Prostate gland (tissue), 2 donors: ENCODE measurements at regions not wholly inside any gene's neighbourhood (a gene's known extent, or its start where the extent isn't known, plus 50 kb on each side); places are given as distances from the start of the nearest gene placed in this dataset.
A peak's percentile ranks its signal among the peaks of the same experiment; 100 is the strongest.

ENCODE experiments used
- DNase-seq: peaks from one replicate; pipeline ENCODE4 v3.0.0-alpha.2; 2019; ENCODE audit warnings: low spot score
- H3K27ac ChIP-seq, 2 donors: fragments of 200-600 bp; sonication (generic); 2 replicates each; pipeline ENCODE4 v1.5.1; 2017 to 2019
- H3K27me3 ChIP-seq: fragments of 200-600 bp; sonication (generic); replicated peaks from 2 replicates; pipeline ENCODE4 v1.5.1; 2019; ENCODE audit not compliant: insufficient read depth
- H3K36me3 ChIP-seq, 2 donors: fragments of 200-600 bp; sonication (generic); 1 replicate in 1 of 2; 2 replicates in 1 of 2; pipeline versions ENCODE4 v1.5.1 to v1.8.1; 2017 to 2019
- H3K4me1 ChIP-seq: fragments of 200-600 bp; sonication (generic); replicated peaks from 2 replicates; pipeline ENCODE4 v1.5.1; 2019
- H3K4me3 ChIP-seq, 2 donors: fragments of 200-600 bp; sonication (generic); 2 replicates each; pipeline ENCODE4 v1.5.1; 2017 to 2019
- H3K9me3 ChIP-seq: fragments of 200-600 bp; sonication (generic); 2 replicates; pipeline ENCODE4 v1.5.1; 2017
- POLR2A ChIP-seq: fragments of 450-650 bp; IDR thresholded peaks from one replicate; pipeline ENCODE4 v1.6.1; 2016; ENCODE audit warnings: antibody characterized with exemption, mild to moderate bottlenecking
- POLR2AphosphoS5 ChIP-seq: sonication (generic); formaldehyde crosslinking; IDR thresholded peaks from one replicate; pipeline ENCODE4 v1.6.1; 2017; ENCODE audit warnings: antibody characterized with exemption
- WGBS: methylation state at CpG from one replicate; pipeline ENCODE4 v1.1.5; 2018; 5-methylcytosine and 5-hydroxymethylcytosine counted together
- intact Hi-C: fragments of 100-400 bp; cut with DNase I; formaldehyde crosslinking; loops from one replicate; pipeline ENCODE4 v1.14.2; 2022
- TF ChIP-seq, protein P1 (sequence below), 4 experiments: fragments of 200-600 bp in 2 of 4; fragments of 450-650 bp in 2 of 4; sonication (generic) in 2 of 4; IDR thresholded peaks; 1 replicate in 3 of 4; 2 replicates in 1 of 4; pipeline ENCODE4 v1.5.1; 2016 to 2019; ENCODE audit warnings: antibody characterized with exemption in 4 of 4, mild to moderate bottlenecking in 2 of 4, moderate library complexity in 2 of 4

DNA sequence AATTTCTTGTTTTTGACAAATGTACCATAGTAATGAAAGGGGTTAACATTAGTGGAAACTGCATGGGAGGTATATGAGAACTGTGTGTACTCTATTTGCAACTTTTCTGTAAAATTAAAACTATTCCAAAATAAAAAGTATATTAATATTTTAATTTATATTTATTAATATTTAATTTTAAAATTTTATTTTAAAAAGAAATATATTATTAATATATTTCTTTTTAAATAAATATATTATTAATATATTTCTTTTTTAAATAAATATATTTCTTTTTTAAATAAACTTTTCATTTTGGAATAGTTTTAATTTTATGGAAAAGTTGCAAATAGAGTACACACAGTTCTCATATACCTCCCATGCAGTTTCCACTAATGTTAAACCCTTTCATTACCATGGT is 101.1 kb upstream of the SLC7A1 start:
- DNase-seq: no peak

DNA sequence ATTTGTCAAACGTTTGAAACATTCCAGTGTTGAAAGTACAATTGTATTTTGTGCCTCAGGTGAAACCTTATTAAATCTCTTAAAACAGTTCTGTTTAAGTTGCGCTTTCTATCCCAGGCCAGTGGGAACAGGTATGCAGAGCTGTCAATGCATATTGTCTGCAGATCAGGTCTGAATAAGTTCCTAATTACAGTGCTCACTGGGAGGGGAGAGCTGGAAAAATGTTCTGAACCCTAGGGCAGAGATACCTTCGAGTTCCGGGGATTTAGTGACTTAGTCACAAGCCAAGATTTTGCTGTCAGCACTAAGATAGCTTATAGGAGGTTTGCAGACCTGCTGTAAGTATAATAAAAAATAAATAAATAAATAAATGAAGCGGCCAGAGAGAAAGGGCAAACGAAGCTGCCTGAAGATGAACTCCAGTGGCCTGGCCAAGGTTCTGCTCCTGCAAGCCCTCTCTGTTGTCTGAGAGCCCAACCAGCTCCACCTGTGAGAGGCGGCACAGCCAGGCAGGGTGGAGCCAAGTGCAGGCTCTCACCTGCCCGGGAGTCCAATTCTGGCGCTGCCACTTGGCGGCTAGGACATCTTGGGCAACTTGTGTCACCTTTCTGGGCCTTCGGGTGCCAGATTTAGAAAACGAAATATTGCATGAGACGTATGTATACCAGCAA is 97.9 kb upstream of the SLC7A1 start:
- TF ChIP-seq, protein P1, sequence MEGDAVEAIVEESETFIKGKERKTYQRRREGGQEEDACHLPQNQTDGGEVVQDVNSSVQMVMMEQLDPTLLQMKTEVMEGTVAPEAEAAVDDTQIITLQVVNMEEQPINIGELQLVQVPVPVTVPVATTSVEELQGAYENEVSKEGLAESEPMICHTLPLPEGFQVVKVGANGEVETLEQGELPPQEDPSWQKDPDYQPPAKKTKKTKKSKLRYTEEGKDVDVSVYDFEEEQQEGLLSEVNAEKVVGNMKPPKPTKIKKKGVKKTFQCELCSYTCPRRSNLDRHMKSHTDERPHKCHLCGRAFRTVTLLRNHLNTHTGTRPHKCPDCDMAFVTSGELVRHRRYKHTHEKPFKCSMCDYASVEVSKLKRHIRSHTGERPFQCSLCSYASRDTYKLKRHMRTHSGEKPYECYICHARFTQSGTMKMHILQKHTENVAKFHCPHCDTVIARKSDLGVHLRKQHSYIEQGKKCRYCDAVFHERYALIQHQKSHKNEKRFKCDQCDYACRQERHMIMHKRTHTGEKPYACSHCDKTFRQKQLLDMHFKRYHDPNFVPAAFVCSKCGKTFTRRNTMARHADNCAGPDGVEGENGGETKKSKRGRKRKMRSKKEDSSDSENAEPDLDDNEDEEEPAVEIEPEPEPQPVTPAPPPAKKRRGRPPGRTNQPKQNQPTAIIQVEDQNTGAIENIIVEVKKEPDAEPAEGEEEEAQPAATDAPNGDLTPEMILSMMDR (IDR thresholded peaks at IDR 0.05): peak in 1 of 4 experiments; percentile 21
- TF ChIP-seq POLR2A (no peak), POLR2AphosphoS5 (peak; percentile 60)
- intact Hi-C loops: no loop called here
- Histone ChIP-seq H3K9me3 (no peaks in the 10 kb centered on the region), H3K27ac (no peak overlapping the region), H3K27me3 (no peaks in the 10 kb centered on the region), H3K36me3 (no peaks in the 10 kb centered on the region), H3K4me1 (no peaks in the 10 kb centered on the region), H3K4me3 (no peak overlapping the region)
- 48% methylated on average over 13 of the region's 13 CpGs for WGBS
- DNase-seq: peak; percentile 86

More for the DNA sequence above, 101.1 kb upstream of the SLC7A1 start:
- Histone ChIP-seq H3K4me3 (no peak overlapping the region), H3K9me3 (no peaks in the 10 kb centered on the region), H3K27me3 (no peaks in the 10 kb centered on the region), H3K27ac (no peak overlapping the region), H3K36me3 (no peaks in the 10 kb centered on the region), H3K4me1 (no peaks in the 10 kb centered on the region)
- TF ChIP-seq, protein P1 (IDR thresholded peaks at IDR 0.05): no peak
- TF ChIP-seq POLR2AphosphoS5 (no peak), POLR2A (no peak)
- intact Hi-C loops: no loop called here

DNA sequence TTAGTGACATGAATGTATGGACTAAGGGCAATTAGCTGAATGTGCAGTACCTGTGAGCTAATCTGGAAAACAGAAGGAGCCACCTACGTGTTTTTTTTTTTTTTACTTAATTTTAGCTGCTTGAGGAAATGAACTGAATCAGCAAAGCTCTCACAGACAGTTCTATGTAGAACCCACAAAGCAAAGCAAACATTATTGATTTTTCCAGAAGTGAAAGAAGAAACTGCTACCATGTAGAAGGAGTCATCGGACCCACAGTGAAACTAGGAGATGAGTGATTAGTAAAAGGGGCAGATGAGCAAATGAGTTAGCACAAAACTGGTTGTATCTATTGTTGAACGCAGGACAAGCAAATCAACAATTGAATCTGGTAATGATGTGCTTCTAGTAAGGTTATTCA is 94.1 kb upstream of the SLC7A1 start:
- no peaks in the 10 kb centered on the region for H3K9me3 ChIP-seq
- no peak for DNase-seq
- no peaks in the 10 kb centered on the region for H3K4me1 ChIP-seq
- H3K27ac ChIP-seq: no peak overlapping the region
- no peaks in the 10 kb centered on the region for H3K27me3 ChIP-seq
- H3K4me3 ChIP-seq: no peak overlapping the region
- 83% methylated on average over 3 of the region's 3 CpGs for WGBS
- TF ChIP-seq POLR2AphosphoS5: no peak
- no peak for TF ChIP-seq POLR2A
- H3K36me3 ChIP-seq: no peaks in the 10 kb centered on the region
- intact Hi-C loops: no loop called here

DNA sequence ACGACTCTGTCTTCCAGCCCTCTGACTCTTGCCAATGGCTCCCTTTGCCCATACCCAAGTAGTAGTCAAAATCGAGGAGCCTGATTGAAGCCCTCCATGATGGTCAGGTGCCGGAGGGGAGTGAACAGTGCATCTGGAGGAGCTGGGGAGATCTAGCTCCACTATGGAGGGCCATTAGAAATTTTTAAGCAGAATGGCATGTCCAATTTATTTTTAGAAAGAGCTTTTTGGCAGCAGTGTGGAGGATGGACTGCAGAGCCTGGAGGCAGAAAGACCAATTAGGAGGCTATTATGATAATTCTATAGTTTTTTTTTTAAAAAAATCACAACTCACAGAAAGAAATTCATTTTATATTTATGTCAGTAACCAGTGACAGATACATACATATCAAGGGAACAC is 92.7 kb upstream of the SLC7A1 start:
- H3K4me3 ChIP-seq: no peak overlapping the region
- no peaks in the 10 kb centered on the region for H3K9me3 ChIP-seq
- no peak for DNase-seq
- H3K4me1 ChIP-seq: no peaks in the 10 kb centered on the region
- TF ChIP-seq, protein P1 (IDR thresholded peaks at IDR 0.05): no peak
- no peak for TF ChIP-seq POLR2A
- no peak for TF ChIP-seq POLR2AphosphoS5
- no peak overlapping the region for H3K27ac ChIP-seq
- intact Hi-C loops: no loop called here
- H3K36me3 ChIP-seq: no peaks in the 10 kb centered on the region
- 91% methylated on average over 3 of the region's 3 CpGs for WGBS
- H3K27me3 ChIP-seq: no peaks in the 10 kb centered on the region

DNA sequence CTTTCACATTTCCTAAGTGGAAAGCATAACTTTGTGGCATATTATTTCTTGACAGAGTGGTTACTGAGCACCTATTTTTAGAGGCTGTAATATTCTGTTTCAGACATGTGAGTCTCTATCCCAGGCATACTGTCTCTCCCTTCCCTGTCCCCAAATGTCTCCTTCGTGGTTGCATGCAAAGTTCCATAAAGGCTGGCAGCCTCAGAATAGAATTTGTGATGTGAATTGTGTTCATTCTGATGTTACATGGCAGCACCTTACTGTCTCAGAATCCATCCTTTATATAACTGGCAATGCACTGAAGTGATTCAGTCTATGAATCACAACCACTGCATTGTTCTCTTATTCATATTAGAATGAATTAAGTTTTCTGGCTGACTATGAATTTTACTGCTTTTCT is 89.0 kb upstream of the SLC7A1 start:
- intact Hi-C loops: no loop called here
- Histone ChIP-seq H3K9me3 (no peaks in the 10 kb centered on the region), H3K36me3 (no peaks in the 10 kb centered on the region), H3K4me3 (no peak overlapping the region), H3K4me1 (no peaks in the 10 kb centered on the region), H3K27me3 (no peaks in the 10 kb centered on the region), H3K27ac (no peak overlapping the region)
- TF ChIP-seq POLR2AphosphoS5 (no peak), POLR2A (no peak)
- TF ChIP-seq, protein P1 (IDR thresholded peaks at IDR 0.05): no peak
- 46% methylated on average over 1 of the region's 1 CpG for WGBS
- no peak for DNase-seq
